CD4-positive, alpha-beta T cell treated with Interleukin-15 for 1 hour (primary cell): ENCODE measurements at regions not wholly inside any gene's neighbourhood (a gene's known extent, or its start where the extent isn't known, plus 50 kb on each side); places are given as distances from the start of the nearest gene placed in this dataset.
A peak's percentile ranks its signal among the peaks of the same experiment; 100 is the strongest.

Experiments used
- DNase-seq: peaks from one replicate; pipeline ENCODE4 v3.0.0-alpha.2; 2020

DNA sequence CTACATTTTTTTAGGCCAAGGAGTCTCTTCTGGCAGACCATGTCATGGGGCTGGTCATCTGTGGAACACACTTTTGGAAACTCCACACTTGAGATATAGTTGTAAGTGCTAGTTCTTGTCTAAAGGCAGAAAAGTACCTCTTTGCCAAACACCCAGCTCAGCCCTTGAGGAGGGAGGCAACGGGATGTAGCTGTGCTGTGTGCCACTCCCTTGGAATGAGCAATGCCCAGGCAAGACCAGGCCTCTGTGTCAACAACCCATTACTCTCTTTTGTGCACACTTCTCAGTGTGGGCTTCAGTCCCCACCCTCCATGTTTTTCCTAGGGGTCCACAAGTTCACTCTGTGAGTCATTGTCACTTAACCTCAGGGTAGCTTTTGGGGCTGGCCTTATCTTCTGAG is 528.3 kb upstream of the CFAP20DC start:
- DNase-seq, result no peak

DNA sequence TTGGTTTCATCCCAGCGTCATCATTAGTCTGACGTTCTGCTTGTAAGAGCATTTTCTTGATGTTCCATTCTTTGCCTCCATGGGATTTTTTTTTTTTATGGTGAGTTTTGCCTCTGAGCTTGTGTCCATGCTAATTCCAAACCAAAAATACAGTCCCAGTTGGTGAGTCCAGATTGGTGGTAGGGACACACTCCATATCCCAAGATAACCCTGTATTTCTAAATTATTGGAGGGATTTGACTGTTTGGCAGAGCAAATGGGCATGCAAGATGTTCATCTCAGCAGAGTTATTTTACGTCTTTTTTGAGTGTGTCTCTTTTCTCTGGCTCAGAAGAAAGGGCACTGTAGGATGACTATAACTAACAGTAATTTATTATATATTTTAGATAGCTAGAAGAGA is 526.8 kb upstream of the CFAP20DC start:
- DNase-seq, result no peak

DNA sequence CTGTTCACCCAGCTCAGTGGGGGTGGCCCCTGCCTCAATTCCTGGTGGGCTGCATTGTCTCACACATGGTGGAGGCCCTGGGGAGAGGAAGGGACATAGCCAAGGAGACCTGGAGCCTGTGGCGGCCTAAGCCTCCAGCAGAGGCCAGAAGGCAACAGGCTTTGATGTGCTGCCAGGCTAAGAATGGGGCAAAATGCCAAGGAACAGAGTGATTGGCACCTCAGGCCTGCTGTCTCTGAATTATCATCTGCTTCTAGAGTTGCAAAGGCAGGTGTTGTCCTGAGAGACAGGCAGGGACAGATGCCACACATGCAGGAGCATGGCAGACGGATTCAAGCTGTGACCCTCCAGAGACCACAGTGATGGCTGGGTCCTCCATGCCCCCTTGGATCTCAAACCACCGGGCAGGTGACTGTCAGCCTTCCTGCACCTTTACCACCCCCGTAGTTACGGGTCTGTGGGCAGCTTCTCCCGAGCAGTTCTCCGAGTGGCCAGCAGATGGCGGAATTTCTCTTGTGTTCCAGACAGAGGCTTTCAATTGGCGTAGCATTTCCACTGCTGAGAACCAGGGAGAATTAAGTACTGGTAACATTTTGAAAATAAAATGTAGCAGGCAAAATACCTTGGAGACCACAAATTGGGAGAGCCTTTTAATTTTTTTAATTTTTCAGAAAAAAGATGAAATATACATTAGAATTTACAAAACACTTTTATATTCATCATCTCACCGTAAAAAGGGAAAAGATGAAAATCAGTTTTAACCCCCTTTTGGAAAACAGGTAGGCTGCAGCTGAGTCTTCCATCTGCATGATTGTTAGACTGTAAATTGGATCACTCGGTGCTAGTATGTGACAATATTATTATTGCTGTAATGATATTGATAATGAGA is 525.5 kb upstream of the CFAP20DC start:
- peak; percentile 77 for DNase-seq

DNA sequence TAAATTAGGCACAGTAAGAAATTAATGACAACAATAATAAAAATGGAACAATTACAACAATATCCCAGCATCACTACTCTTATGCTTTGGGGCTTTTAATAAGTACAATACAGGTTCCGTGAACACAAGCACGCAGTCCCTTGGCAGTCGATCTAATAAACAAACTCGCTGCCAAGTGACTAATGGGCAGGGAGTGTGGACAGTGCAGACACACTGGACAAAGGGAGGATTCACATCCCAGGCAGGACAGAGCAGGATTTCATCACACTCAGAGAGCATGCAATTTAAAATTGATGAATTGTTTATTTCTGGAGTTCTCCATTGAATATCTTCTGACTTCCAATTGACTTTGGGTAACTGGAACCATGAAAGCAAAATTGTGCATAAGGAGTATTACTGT is 524.1 kb upstream of the CFAP20DC start:
- DNase-seq, result no peak

DNA sequence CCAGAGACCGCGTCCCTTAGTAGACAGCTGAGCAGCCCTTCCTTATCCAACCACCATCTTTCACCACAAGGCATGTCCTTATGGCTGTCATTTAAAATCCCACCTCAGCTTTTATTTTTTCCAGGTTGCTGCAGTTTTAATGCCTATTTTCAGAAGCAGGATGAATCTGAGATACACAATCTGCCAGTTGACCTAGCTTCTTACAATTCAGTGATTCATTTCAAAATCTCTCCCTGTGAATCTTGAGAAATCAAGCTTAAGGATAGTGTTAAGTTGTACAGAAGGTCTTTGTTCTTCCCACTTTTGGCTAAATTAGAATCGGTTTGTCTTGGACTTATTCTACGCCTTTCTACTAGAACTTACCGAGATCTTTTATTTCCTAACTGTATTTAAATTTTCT is 522.3 kb upstream of the CFAP20DC start:
- DNase-seq, result no peak

DNA sequence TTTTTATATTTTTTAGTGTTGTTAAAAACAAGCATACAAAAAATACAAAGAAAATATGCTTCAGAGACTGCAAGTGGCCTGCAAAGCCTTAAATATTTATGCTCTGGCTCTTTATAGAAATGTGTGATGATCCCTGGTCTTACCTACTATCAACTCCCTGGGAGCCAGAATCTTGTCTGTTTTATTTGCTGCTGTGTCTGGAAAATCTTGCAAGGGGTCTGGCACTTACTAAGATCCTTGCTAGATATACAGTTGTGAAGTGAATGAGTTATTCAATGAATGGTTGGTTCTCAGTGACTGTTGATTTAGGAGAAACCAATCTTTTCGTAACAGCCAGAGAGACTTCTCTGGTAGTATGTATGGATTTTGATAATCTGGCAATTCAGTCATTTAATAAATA is 521.0 kb upstream of the CFAP20DC start:
- no peak for DNase-seq

DNA sequence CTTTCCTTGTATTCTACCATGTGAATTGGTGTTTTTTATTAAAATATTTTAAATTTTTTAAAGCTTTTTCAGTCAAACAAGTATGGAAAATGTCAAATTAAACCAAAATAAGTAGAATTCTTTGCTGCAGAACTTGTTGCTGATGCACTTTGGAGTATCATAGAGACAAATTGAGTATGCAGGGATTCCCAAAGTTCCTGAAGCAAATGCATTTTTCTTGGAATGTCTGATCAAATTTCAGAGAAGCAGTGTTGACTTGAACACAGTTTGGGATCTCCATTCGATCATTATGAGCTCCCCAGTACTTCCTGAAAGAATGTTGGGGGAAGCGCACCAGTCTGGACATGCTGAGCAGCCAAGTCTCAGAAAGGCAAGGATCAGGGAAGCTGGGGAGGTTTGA is 517.8 kb upstream of the CFAP20DC start:
- no peak for DNase-seq

DNA sequence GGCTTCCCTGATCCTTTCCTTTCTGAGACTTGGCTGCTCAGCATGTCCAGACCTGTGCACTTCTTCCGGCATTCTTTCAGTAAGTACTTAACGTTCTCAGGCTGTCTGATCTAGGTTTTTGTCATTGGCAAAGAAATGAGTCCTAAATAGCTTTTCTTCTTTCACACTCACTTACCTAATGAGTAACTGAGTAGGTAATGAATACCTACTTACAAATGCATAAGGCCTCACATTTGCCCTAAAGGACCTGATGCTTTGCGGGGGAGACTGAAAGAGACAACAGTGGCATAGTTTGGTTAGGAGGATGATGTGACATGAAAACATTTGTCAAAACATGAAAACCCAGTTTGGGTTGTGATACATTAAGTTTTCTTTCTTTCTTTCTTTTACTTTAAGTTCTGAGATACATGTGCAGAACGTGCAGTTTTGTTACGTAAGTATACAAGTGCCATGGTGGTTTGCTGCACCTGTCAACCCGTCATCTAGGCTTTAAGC is 516.7 kb upstream of the CFAP20DC start:
- DNase-seq, result no peak

DNA sequence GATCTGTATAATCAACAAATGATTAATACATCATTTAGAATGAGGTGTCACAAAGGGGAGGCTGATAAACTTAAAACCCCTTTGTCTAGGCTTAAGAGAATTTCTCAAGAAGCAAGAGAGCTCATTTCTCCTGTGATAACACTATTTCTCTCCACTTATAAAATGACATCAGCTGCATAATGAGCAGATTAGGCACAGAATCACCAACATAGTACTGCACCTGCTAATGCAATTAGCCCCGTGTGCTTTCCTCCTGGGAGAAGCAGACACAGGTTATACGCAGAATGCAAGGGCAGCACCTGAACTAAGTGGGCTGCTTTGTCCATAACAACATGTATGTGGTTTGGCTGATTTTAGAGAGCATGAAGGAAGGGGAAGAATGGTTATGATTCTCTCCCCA is 515.3 kb upstream of the CFAP20DC start:
- no peak for DNase-seq

DNA sequence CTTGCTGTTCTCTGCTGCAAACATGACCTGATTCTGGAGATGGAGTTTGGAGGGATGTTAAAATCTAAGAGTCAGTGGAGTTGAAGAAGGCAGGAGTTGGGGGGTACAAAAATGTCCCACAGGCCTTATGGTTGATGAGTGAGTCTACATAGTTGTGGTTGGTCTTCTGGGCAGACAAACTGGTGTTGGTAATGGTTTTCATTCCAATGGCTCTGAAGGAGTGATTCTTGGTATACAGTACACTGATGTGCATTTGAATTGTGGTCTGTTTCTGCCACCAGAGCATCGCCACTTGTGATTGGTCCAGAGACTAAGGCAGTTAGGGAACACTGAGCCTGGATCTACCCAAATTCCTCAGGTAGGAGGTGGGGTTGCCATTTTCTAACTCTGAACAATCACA is 514.1 kb upstream of the CFAP20DC start:
- no peak for DNase-seq

DNA sequence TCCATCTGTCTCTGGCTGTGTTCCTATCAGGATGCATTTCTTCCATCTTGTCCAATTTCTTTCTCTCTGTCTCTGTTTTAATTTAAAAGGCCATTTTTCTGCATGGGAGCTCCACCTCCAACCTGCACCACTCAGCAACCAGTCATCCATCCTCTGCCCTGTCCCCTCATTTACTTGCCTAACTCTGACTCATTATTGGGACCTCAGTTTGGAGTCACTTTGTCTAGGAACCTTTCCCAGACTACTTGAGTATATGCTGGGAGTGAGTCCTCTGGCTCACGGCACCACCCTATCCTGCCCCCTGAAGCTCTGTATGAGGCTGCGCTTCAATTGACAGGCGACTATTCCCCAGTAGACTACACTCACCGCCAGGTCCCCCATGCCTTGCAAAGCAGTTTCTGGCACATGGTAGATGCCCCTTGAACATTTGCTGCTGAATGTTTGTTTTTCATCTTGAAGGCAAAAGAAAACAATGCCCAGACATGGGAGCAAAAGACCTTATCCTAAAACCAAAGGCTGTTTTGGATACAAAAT is 513.3 kb upstream of the CFAP20DC start:
- DNase-seq, result no peak

DNA sequence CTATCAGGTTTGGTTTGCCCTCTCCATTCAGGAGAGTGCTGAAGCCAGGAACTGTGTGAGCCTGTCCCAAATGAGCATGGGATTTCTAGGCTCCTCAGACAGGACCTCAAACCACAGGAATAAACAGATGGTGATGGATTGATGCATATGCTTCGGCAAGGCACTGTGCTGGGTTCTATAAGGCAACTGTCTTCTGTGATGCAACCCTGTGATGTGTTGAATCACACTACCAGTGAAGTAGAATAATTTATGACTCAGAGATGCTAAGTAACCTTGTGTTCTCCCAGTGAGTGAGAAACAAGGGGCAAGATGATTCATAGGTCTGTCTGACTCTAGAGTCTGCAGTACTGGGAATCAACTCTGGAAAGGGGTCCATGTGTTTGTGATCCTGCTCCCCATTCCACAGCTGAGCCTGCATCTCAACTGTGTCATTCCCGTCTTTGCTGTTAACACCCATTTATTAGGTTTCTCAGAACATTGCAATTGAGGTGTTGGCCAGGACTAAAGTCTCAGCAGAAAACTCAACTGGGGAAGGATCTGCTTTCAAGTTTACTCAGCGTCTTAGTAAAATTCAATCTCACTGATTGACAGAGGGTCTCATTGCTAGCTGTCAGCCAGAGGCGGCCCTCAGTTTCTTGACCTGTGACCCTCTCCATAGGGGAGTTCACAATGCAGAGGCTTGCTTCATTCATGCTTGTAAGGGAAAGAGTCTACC is 510.1 kb upstream of the CFAP20DC start:
- no peak for DNase-seq

DNA sequence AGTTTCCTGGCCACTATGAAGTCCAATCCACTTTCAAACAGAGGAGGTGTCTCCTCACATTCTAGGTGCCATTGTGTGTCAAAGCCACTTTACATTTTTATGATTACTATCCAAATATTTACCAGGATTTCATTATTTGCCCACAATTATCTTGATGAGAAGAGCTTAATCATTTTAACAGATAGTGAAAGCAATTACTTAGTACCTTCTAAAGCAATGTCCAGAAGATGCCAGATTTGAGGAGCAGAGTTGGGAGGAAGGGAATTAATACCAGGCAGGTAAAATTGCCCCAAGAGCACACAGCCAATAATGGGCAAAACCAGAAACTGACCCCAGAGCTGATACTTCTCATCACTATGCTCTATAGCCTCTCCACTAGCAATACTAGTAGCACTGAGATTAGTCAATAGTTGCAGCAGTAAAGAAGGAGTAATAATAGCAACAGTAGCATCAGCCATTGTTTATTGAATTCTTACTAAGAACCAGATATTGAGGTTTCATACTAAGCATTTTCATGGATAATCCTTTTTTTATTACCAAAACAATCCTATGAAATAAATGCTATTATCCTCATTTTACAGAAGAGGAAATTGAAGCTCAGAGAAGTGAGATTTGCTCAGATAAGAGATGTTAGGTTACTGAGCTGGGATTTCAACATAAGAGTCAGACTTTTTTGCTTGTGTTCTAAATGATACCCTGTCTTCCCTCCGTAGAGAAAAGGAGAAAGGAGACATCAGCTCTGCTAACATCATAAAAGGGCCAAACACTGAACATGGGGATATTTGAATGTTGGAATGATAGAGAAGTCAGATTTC is 509.3 kb upstream of the CFAP20DC start:
- no peak for DNase-seq

DNA sequence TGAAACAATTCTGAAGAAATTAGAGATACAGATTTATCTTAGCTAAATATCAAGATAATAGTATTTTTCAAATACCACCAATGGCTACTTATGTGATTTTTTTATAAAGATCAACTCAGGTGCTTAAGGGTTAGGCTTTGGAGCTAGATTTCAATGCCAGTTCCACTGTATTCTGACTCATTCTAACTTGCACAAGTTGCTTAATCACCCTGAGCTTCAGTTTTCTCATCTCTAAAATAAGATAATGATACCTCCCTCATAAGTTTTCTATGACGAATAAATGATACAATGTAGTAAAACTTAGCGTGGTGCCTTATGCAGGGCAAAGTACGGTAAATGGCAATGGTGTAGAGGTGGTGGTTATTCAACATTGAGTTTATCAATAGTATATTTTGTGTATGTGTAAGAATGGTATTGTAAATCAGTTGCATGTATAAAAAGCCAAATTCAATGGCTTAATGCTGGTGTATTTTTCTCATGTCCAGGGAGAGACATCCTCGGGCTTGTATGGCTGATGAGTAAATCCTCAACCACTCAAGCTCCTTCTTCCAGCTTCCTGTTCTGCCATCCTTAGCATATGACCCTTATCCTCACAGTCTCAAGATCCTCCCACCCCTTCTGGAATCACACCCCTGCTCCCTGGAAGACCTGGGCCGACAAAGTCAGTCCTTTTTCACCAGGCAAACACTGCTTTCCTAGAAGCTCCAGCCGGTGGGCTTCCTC is 505.9 kb upstream of the CFAP20DC start:
- no peak for DNase-seq

DNA sequence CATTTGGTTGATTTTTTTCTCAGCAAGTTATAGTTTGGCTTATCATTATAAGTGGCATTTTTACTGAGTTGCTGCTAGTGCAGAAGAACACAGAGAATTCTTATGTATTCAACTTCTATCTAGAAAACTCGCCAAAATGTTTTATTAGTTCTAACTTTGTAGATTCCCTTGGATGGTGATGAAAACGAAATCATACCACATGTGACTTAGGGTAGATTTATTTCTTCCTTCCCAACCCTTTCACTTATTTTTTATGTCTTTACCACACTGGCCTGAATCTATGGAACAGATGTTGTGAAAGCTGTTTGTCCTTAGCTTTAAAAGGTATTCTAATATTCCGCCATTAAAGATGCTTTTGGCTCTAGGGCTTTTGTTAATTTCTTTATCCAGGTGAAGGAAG is 503.3 kb upstream of the CFAP20DC start:
- DNase-seq, result no peak

DNA sequence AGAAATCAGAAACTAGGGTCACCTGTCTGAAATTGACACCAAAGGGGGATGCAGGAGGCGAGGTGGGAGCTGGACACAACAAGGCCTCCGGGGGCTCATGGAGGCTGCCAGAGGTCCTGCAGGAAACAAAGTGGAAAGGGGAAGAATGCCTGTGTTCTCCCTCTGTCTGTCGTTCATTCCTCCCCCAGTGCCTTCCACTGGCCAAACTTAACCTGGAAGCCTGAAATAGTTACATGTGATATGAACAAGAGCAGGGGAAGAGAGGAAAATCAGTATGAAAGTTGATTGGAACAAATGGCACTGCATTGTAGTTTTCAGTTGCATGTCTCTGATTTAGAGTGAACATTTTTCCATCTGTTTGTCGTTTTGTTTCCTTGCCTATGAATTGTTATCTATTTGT is 502.0 kb upstream of the CFAP20DC start:
- no peak for DNase-seq

DNA sequence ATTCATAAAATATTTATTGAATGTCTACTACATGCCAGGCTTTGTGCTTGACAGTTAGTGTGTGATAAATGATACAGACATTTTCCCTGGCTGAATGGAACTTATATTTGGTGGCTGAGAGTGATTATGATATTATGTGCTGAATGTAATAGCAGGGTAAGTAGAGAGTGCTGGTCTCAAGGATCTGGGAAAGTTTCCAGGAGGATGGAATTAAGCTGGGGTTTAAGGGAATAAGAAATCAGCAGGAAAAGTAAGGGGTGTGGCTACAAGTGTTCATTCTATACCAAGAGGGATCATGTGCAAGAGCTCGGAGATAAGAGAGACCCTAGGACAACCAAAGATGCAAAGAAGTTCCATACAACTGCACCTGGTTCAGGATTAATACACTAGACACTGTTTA is 500.1 kb upstream of the CFAP20DC start:
- no peak for DNase-seq

DNA sequence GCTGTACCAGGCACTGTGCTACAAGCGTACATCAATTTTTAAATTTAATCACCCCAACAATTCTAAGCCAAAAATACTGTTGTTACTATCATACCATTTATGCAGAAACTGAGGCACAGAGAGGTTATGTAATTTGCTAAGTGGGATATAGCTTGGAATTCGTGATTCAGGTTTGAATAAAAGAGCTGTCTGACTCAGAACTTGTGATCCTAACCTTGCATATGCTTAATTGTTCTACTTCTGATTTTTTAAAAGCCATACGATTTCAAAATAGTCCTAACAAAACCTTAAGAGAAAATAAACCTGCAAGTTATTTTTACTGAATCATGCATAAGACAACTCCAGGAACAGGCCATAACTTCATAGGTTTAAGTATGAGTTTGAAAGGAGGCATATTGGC is 498.0 kb upstream of the CFAP20DC start:
- DNase-seq, result no peak

DNA sequence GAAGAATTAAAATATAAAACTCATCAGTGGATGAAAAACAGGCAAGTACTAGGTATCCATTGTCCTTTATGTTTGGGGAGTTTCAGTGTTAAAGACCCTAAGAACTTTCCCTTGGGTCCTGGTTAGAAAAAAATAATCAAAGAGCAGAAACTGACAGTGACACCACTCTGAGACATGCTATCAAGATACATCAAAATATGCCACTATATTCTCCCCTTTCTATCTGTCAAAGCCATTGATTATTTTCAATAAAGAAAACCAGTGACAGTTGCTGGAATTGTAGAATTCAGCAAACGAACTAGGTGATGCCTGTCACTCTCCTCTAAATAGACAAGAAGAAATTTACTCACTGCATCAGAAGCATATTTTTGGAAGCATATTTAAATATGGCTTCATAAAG is 496.7 kb upstream of the CFAP20DC start:
- DNase-seq, result no peak

DNA sequence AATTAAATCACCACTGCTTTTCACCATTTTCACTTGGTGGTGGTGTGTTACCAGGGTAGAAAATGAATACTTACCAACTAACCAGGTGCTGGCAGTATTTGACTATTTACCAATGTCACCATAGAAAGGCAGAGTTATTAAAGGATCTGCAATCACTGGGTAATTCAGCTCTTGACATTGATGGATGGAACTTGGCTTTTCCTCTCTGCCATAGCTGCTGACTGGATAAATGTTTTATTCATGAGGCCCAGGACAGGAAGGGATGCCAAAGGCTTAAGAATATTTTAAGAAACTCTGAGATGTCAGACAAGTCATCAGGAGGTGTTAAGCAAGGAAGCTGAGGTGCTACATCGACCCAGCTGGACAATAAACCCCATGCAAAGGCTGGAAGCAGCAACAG is 495.5 kb upstream of the CFAP20DC start:
- no peak for DNase-seq

DNA sequence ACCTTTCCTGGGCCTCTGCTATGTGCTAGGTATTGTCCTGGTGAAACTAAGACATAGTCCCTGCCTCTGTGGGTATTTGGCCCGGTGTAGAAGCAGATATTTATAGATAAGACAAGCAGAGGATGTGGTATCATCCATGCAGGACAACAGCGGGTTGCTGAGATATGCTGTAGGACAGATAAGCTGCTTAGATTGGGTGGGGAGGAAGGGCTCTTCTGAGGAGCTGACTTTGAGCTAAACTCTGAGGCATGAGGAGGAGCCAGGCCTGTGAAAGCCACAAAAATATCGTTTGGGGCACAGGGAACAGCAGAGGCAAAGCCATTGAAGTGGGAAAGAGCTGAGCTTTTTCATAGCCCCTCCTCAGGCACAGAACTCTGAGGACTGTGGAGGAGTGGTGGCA is 492.5 kb upstream of the CFAP20DC start:
- DNase-seq, result no peak

DNA sequence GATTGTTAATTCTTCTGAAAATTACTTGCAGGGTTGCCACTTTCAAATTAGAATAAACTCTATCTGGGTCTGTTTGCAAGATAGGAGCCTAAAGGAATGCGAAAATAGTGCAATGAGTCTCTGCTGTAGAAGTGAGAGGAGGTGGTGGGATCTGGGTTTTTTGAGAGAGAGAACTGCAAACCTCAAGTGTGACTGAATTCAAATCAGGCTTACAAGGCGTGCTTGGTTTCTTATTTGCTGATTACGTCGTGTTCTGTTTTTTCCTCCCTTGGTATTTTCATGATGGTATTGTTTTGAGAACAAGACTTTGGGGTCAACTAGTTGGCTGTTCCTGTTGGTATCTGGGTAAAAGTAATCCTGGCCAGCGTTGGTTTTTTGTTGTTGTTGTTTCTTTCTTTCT is 490.9 kb upstream of the CFAP20DC start:
- no peak for DNase-seq

DNA sequence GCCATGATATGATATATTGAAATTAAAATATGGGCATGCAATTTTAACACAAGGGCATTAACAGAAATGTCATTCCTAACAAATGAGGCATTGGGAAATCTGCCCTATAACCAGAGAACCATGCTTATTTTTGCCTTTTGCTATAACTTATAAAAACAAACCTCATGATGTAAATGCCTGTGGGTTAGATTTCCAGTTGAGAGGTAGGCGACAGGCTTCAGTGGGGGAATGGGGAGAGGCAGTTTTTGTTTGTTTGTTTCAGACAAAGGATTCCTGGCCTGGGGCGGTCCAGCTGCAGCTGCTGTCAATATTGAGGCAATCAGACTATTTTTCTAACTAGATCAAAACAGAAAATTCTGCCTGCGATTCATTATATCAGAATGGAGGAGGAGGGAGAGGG is 490.4 kb upstream of the CFAP20DC start:
- DNase-seq, result no peak
